HEK293T (cell line): ENCODE measurements at regions not wholly inside any gene's neighbourhood (a gene's known extent, or its start where the extent isn't known, plus 50 kb on each side); places are given as distances from the start of the nearest gene placed in this dataset.
"Not testable (repeated sequence)": the region's sequence is repeated elsewhere in the genome, so short reads cannot be mapped to it uniquely, and the experiment has no call there.

Experiments used
- CTCF ChIA-PET: fragments of 350-600 bp; formaldehyde crosslinking; extraction: SDS; loops from one replicate; lab custom pipeline; 2021; ENCODE audit warnings: antibody characterized with exemption, inconsistent platforms; lab: Yijun Ruan, JAX
- POLR2A ChIA-PET: fragments of 350-600 bp; formaldehyde crosslinking; extraction: SDS; loops from one replicate; lab custom pipeline; 2020; ENCODE audit warnings: antibody characterized with exemption, inconsistent platforms; lab: Yijun Ruan, JAX
- DNase-seq: peaks from one replicate; pipeline ENCODE4 v3.0.0; 2012; ENCODE audit warnings: mixed read lengths; ENCODE audit errors: extremely low spot score
- ARNT ChIP-seq: fragments of 450-650 bp; IDR thresholded peaks from 2 replicates; pipeline ENCODE4 v1.6.1; 2017; ENCODE audit warnings: mild to moderate bottlenecking
- BHLHE40 ChIP-seq: fragments of 450-650 bp; IDR thresholded peaks from 2 replicates; pipeline ENCODE4 v1.6.1; 2016; ENCODE audit warnings: mild to moderate bottlenecking, moderate library complexity, borderline replicate concordance
- CTBP1 ChIP-seq: fragments of 450-650 bp; IDR thresholded peaks from 2 replicates; pipeline ENCODE4 v1.6.1; 2016; ENCODE audit warnings: borderline replicate concordance
- ELF4 ChIP-seq: fragments of 450-650 bp; IDR thresholded peaks from 2 replicates; pipeline ENCODE4 v1.6.1; 2017; ENCODE audit warnings: antibody characterized with exemption
- FOXA1 ChIP-seq: fragments of 450-650 bp; IDR thresholded peaks from 2 replicates; pipeline ENCODE4 v1.6.1; 2016; ENCODE audit warnings: mild to moderate bottlenecking
- FOXK2 ChIP-seq: fragments of 450-650 bp; IDR thresholded peaks from 2 replicates; pipeline ENCODE4 v1.6.1; 2016; ENCODE audit warnings: mild to moderate bottlenecking
- FOXM1 ChIP-seq: fragments of 450-650 bp; IDR thresholded peaks from 2 replicates; pipeline ENCODE4 v1.6.1; 2017; ENCODE audit warnings: mild to moderate bottlenecking, borderline replicate concordance
- HDGF ChIP-seq: fragments of 450-650 bp; IDR thresholded peaks from 2 replicates; pipeline ENCODE4 v1.6.1; 2017; ENCODE audit warnings: antibody characterized with exemption, borderline replicate concordance
- L3MBTL2 ChIP-seq: fragments of 450-650 bp; conservative IDR thresholded peaks from 2 replicates; pipeline ENCODE4 v1.6.1; 2016; ENCODE audit warnings: mild to moderate bottlenecking
- LEF1 ChIP-seq: fragments of 450-650 bp; IDR thresholded peaks from 2 replicates; pipeline ENCODE4 v1.6.1; 2017; ENCODE audit warnings: mild to moderate bottlenecking, borderline replicate concordance
- NFRKB ChIP-seq: fragments of 450-650 bp; IDR thresholded peaks from 2 replicates; pipeline ENCODE4 v1.6.1; 2016; ENCODE audit warnings: mild to moderate bottlenecking, moderate library complexity
- SP1 ChIP-seq: fragments of 450-650 bp; IDR thresholded peaks from 2 replicates; pipeline ENCODE4 v1.6.1; 2017
- SUZ12 ChIP-seq: fragments of 450-650 bp; IDR thresholded peaks from 2 replicates; pipeline ENCODE4 v1.6.1; 2016; ENCODE audit warnings: mild to moderate bottlenecking
- TARDBP ChIP-seq: fragments of 450-650 bp; IDR thresholded peaks from 2 replicates; pipeline ENCODE4 v1.6.1; 2016
- ZNF384 ChIP-seq: fragments of 450-650 bp; IDR thresholded peaks from 2 replicates; pipeline ENCODE4 v1.6.1; 2016
- TF ChIP-seq, protein P1 (sequence below): fragments of 450-650 bp; IDR thresholded peaks from 2 replicates; pipeline ENCODE4 v1.6.1; 2016

DNA sequence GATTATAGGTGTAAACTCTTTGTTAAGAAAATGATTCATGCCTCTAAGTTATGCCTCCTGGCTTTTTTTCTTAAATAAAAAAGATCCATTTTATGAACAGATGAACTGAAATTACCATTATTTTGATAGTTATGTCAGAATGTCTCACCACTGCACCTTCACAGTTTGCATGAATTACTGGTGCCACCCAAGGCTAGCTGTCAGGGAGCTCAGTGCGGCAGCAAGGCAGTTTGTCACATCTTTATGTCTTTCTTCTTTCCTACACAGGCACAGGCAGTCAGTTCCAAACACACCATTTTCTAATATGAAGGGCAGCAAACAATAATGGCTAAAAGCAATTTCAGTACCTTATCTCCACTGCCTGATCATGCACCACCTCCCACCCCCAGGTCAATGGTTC lies 147.7 kb downstream of the SREK1 start:
- CTCF ChIA-PET = no interaction called here
- DNase-seq = no peak
- TF ChIP-seq SP1 (no peak), BHLHE40 (no peak), HDGF (no peak), TARDBP (no peak), SUZ12 (no peak), ARNT (no peak)
- TF ChIP-seq, protein P1, sequence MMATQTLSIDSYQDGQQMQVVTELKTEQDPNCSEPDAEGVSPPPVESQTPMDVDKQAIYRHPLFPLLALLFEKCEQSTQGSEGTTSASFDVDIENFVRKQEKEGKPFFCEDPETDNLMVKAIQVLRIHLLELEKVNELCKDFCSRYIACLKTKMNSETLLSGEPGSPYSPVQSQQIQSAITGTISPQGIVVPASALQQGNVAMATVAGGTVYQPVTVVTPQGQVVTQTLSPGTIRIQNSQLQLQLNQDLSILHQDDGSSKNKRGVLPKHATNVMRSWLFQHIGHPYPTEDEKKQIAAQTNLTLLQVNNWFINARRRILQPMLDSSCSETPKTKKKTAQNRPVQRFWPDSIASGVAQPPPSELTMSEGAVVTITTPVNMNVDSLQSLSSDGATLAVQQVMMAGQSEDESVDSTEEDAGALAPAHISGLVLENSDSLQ = no peak
- POLR2A ChIA-PET = no interaction called here

DNA sequence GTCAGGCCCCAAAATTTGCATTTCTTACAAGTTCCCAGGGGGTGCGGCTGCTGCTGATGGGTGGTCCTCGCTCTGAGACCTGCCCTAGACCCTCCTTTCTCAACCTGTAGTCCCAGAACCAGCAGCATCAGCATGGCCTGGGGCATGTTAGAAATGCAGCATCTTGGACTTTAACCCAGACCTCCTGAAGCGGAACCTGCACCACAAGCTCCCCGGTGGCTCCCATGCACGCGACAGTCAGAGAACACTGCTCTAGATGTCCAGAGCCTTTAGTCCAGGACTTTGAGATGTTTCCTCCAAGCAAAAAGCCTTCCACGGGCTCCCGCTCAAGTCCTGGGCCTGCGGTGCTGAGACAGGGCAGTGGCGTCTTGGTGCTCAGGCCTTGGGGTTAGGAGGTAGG lies 149.8 kb downstream of the SREK1 start:
- CTCF ChIA-PET, DNase-seq, POLR2A ChIA-PET: not testable (repeated sequence)

GRCh38 chr5:66299463-66299862 lies 155.4 kb downstream of the SREK1 start:
- CTCF ChIA-PET = no interaction called here
- DNase-seq = no peak
- POLR2A ChIA-PET = no interaction called here
- TF ChIP-seq TARDBP (no peak), BHLHE40 (no peak), FOXK2 (no peak), ARNT (no peak), LEF1 (no peak), NFRKB (no peak), FOXM1 (no peak), SP1 (no peak)
- TF ChIP-seq, protein P1 = no peak

DNA sequence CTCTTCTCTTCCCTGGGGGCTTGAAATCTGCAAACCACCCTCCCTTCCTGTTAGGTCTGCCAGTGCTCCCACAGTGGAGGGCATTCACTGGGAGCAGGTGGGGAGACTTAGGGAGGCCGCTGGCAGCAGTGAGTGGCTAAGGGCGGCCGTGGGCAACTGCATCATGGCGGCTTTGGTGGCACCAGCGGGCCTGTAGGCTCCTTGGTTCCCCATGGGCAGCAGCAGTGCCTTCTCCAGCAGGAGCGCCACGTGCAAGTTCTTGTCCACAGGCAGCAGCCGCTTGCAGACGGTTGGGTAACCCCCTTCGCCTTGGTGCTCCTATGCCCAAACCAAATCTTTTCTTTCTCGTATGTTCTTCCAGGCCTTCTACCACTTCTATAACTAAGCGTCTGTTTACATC lies 158.2 kb downstream of the SREK1 start:
- no peak for DNase-seq
- TF ChIP-seq ARNT (no peak), L3MBTL2 (no peak), SUZ12 (no peak), NFRKB (no peak), FOXA1 (no peak), TARDBP (no peak), FOXK2 (no peak), BHLHE40 (no peak), ELF4 (no peak), LEF1 (no peak), FOXM1 (no peak), HDGF (no peak), CTBP1 (no peak), SP1 (no peak), ZNF384 (no peak)
- TF ChIP-seq, protein P1 = no peak
- CTCF ChIA-PET = no interaction called here
- POLR2A ChIA-PET = no interaction called here

GRCh38 chr5:66306105-66306843 lies 162.2 kb downstream of the SREK1 start:
- peak; percentile 79 for DNase-seq
- TF ChIP-seq FOXK2 = no peak
- TF ChIP-seq FOXM1 = no peak
- TF ChIP-seq ARNT = no peak
- no peak for TF ChIP-seq LEF1
- TF ChIP-seq TARDBP = no peak
- no peak for TF ChIP-seq ZNF384
- no peak for TF ChIP-seq ELF4
- no peak for TF ChIP-seq NFRKB
- TF ChIP-seq BHLHE40 = no peak
- TF ChIP-seq SUZ12 = no peak
- TF ChIP-seq L3MBTL2 = no peak
- TF ChIP-seq HDGF = no peak
- TF ChIP-seq, protein P1 = no peak
- TF ChIP-seq SP1 = no peak
- no peak for TF ChIP-seq FOXA1
- TF ChIP-seq CTBP1 = no peak
- ChIA-PET POLR2A (no interaction called here), CTCF (interaction anchor here (0.6 to 2.2 kb wide), 32 partner anchors 8 to 931 kb away, joined by 3 to 10 read pairs (median 3); no protein-coding TSS in a partner anchor)

- ChIA-PET CTCF (interaction anchor here (0.8 to 2.2 kb wide), 22 partner anchors 8 to 709 kb away, joined by 3 to 10 read pairs (median 3); no protein-coding TSS in a partner anchor), POLR2A (no interaction called here)
- TF ChIP-seq NFRKB (no peak), ARNT (no peak), CTBP1 (no peak), FOXM1 (no peak)
- no peak for DNase-seq
Measured at GRCh38 chr5:66306844-66307315, 162.8 kb downstream of the SREK1 start.
